MM.1S (cell line): ENCODE measurements at regions not wholly inside any gene's neighbourhood (a gene's known extent, or its start where the extent isn't known, plus 50 kb on each side); places are given as distances from the start of the nearest gene placed in this dataset.

Source experiments
- DNase-seq: peaks from one replicate; pipeline ENCODE4 v3.0.0-alpha.2; 2015
- H2AFZ ChIP-seq: fragments of 300-600 bp; sonication (generic); 2 replicates; pipeline ENCODE4 v1.6.0; 2016; ENCODE audit warnings: antibody characterized with exemption, low read length
- H3F3A ChIP-seq: fragments of 300-600 bp; sonication (generic); 2 replicates; pipeline ENCODE4 v1.6.1; 2016; ENCODE audit warnings: mild to moderate bottlenecking, antibody characterized with exemption, low read length, moderate library complexity, mixed read lengths; ENCODE audit not compliant: insufficient read depth
- H3K27ac ChIP-seq: fragments of 300-600 bp; sonication (generic); 2 replicates; pipeline ENCODE4 v1.5.1; 2016; ENCODE audit warnings: mild to moderate bottlenecking, low read length
- H3K27me3 ChIP-seq: fragments of 300-600 bp; sonication (generic); replicated peaks from 2 replicates; pipeline ENCODE4 v1.6.0; 2016; ENCODE audit warnings: low read length; ENCODE audit not compliant: insufficient read depth
- H3K36me3 ChIP-seq: fragments of 300-600 bp; sonication (generic); replicated peaks from 2 replicates; pipeline ENCODE4 v1.6.1; 2016; ENCODE audit warnings: mild to moderate bottlenecking, low read length, mixed read lengths; ENCODE audit not compliant: insufficient read depth
- H3K4me1 ChIP-seq: fragments of 300-600 bp; sonication (generic); 2 replicates; pipeline ENCODE4 v1.6.1; 2016; ENCODE audit warnings: low read length, mixed read lengths
- H3K4me2 ChIP-seq: fragments of 300-600 bp; sonication (generic); 2 replicates; pipeline ENCODE4 v1.6.0; 2016; ENCODE audit warnings: low read depth, low read length
- H3K4me3 ChIP-seq: fragments of 300-600 bp; sonication (generic); 2 replicates; pipeline ENCODE4 v1.5.1; 2016; ENCODE audit warnings: low read length, mixed read lengths
- H3K79me2 ChIP-seq: fragments of 300-600 bp; sonication (generic); 2 replicates; pipeline ENCODE4 v1.6.1; 2016; ENCODE audit warnings: mixed run types, low read length, mixed read lengths
- H3K9ac ChIP-seq: fragments of 300-600 bp; sonication (generic); 2 replicates; pipeline ENCODE4 v1.6.1; 2016; ENCODE audit warnings: low read length, mixed read lengths
- H3K9me2 ChIP-seq: fragments of 300-600 bp; sonication (generic); replicated peaks from 2 replicates; pipeline ENCODE4 v1.6.1; 2016; ENCODE audit warnings: mild to moderate bottlenecking, low read length, mixed read lengths; ENCODE audit not compliant: insufficient read depth
- H3K9me3 ChIP-seq: fragments of 300-600 bp; sonication (generic); replicated peaks from 2 replicates; pipeline ENCODE4 v1.6.1; 2016; ENCODE audit warnings: mild to moderate bottlenecking, low read length, mixed read lengths; ENCODE audit not compliant: insufficient read depth
- H4K20me1 ChIP-seq: fragments of 300-600 bp; sonication (generic); 2 replicates; pipeline ENCODE4 v1.6.1; 2016; ENCODE audit warnings: mild to moderate bottlenecking, low read length, moderate library complexity, mixed read lengths; ENCODE audit not compliant: insufficient read depth
- CTCF ChIP-seq: fragments of 300-600 bp; sonication (generic); IDR thresholded peaks from 2 replicates; pipeline ENCODE4 v1.5.1; 2016; ENCODE audit warnings: antibody characterized with exemption, low read length, mixed read lengths
- EZH2 ChIP-seq: fragments of 300-600 bp; sonication (generic); optimal IDR thresholded peaks from 2 replicates; pipeline ENCODE3; 2017; ENCODE audit warnings: low read depth, mild to moderate bottlenecking, antibody characterized with exemption, low read length, mixed read lengths
- EZH2phosphoT487 ChIP-seq: fragments of 300-600 bp; sonication (generic); IDR thresholded peaks from 2 replicates; pipeline ENCODE4 v1.6.1; 2018; ENCODE audit warnings: antibody characterized with exemption, low read length

GRCh38 chr4:20176881-20177280 is 74.8 kb upstream of the SLIT2 start:
- DNase-seq = no peak
- no peak for TF ChIP-seq EZH2phosphoT487
- no peak for TF ChIP-seq EZH2
- TF ChIP-seq CTCF = no peak
- H3K4me2 ChIP-seq = no peak overlapping the region

GRCh38 chr4:20172070-20172760 is 79.5 kb upstream of the SLIT2 start:
- Histone ChIP-seq H3K79me2 (no peaks in the 10 kb centered on the region), H3F3A (no peaks in the 10 kb centered on the region), H3K27ac (no peak overlapping the region), H3K4me1 (no peaks in the 10 kb centered on the region), H3K4me2 (no peak overlapping the region), H3K9me2 (no peaks in the 10 kb centered on the region), H3K27me3 (no peaks in the 10 kb centered on the region), H3K9ac (no peak overlapping the region), H3K4me3 (no peak overlapping the region), H2AFZ (no peak overlapping the region), H3K9me3 (no peaks in the 10 kb centered on the region), H3K36me3 (no peaks in the 10 kb centered on the region), H4K20me1 (no peaks in the 10 kb centered on the region)
- no peak for TF ChIP-seq CTCF
- TF ChIP-seq EZH2phosphoT487 = no peak
- TF ChIP-seq EZH2 = no peak
- no peak for DNase-seq

More at GRCh38 chr4:20176881-20177280, 74.8 kb upstream of the SLIT2 start:
- no peak overlapping the region for H3K27ac ChIP-seq
- no peaks in the 10 kb centered on the region for H4K20me1 ChIP-seq
- H3K9ac ChIP-seq = no peak overlapping the region
- no peaks in the 10 kb centered on the region for H3K9me3 ChIP-seq
- H3K36me3 ChIP-seq = no peaks in the 10 kb centered on the region
- H3K4me1 ChIP-seq = no peaks in the 10 kb centered on the region
- H3K27me3 ChIP-seq = no peaks in the 10 kb centered on the region
- no peak overlapping the region for H3K4me3 ChIP-seq
- H3F3A ChIP-seq = no peaks in the 10 kb centered on the region
- no peaks in the 10 kb centered on the region for H3K9me2 ChIP-seq
- no peaks in the 10 kb centered on the region for H3K79me2 ChIP-seq
- H2AFZ ChIP-seq = no peak overlapping the region

- DNase-seq = no peak
- no peaks in the 10 kb centered on the region for H3K9me3 ChIP-seq
- H4K20me1 ChIP-seq = no peaks in the 10 kb centered on the region
- no peaks in the 10 kb centered on the region for H3K9me2 ChIP-seq
- no peak overlapping the region for H2AFZ ChIP-seq
- no peaks in the 10 kb centered on the region for H3F3A ChIP-seq
- no peak overlapping the region for H3K4me2 ChIP-seq
- H3K79me2 ChIP-seq = no peaks in the 10 kb centered on the region
- no peak overlapping the region for H3K4me3 ChIP-seq
- H3K36me3 ChIP-seq = no peaks in the 10 kb centered on the region
- no peaks in the 10 kb centered on the region for H3K4me1 ChIP-seq
- no peaks in the 10 kb centered on the region for H3K27me3 ChIP-seq
- TF ChIP-seq EZH2 = no peak
- TF ChIP-seq CTCF = no peak
- no peak overlapping the region for H3K9ac ChIP-seq
- no peak overlapping the region for H3K27ac ChIP-seq
These were observed 85.2 kb upstream of the SLIT2 start for GRCh38 chr4:20166544-20166943.
